Ishikawa (cell line): ENCODE measurements at regions not wholly inside any gene's neighbourhood (a gene's known extent, or its start where the extent isn't known, plus 50 kb on each side); places are given as distances from the start of the nearest gene placed in this dataset.

Experiments
- CEBPB ChIP-seq: IDR thresholded peaks from 2 replicates; pipeline ENCODE4 v1.6.1; 2012
- EGR1 ChIP-seq: IDR thresholded peaks from 2 replicates; pipeline ENCODE4 v1.6.1; 2012
- FOXM1 ChIP-seq: IDR thresholded peaks from 2 replicates; pipeline ENCODE4 v1.6.1; 2012; ENCODE audit warnings: low read depth, borderline replicate concordance
- MAX ChIP-seq: IDR thresholded peaks from 2 replicates; pipeline ENCODE4 v1.6.1; 2012
- NFIC ChIP-seq: IDR thresholded peaks from 2 replicates; pipeline ENCODE4 v1.6.1; 2012
- REST ChIP-seq: IDR thresholded peaks from 2 replicates; pipeline ENCODE4 v1.6.1; 2012; ENCODE audit warnings: low read depth, mild to moderate bottlenecking
- TEAD4 ChIP-seq: IDR thresholded peaks from 2 replicates; pipeline ENCODE4 v1.6.1; 2012
- ZBTB7A ChIP-seq: IDR thresholded peaks from 2 replicates; pipeline ENCODE4 v1.6.1; 2012; ENCODE audit warnings: low read depth

- no peak for TF ChIP-seq REST
- TF ChIP-seq NFIC: no peak
- TF ChIP-seq MAX: no peak
- no peak for TF ChIP-seq EGR1
- no peak for TF ChIP-seq ZBTB7A
- no peak for TF ChIP-seq CEBPB
- TF ChIP-seq TEAD4: no peak
- no peak for TF ChIP-seq FOXM1
Measured at GRCh38 chr2:35819033-35819432, 536.5 kb upstream of the CRIM1 start.
